ENCODE measurements at regions not wholly inside any gene's neighbourhood (a gene's known extent, or its start where the extent isn't known, plus 50 kb on each side); places are given as distances from the start of the nearest gene placed in this dataset.

DNA sequence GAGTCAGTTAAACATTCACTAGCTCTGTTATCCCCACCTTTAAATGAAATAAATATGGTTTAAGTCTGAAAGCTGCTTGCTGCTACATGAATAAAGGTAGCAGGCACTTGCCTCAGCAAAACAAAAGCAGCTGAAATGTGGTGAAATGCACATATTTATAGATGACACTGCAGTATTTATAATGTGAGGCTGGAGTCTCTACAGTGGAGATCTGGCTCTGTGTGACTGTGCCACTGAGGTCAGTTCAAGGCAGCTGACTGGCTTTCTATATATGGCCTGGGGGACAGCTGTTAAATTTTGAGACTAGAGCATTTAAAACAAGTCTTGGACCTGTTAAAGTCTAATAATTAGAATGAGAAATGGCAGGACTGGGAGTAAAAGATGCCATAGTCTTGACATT is 859.6 kb upstream of the SEMA6A start:
- intact Hi-C loops (cut with micrococcal nuclease; ENCODE audit: unreplicated experiment), result no loop called here
- POLR2A ChIA-PET (ENCODE audit: unreplicated experiment), result no interaction called here
- DNase-seq, result no peak
- CTCF ChIA-PET, result no interaction called here
- Histone ChIP-seq H3F3A (ENCODE audit: insufficient read depth, low read depth) (no peaks in the 10 kb centered on the region), H2AFZ (no peak overlapping the region), H3K9me2 (ENCODE audit: insufficient read depth) (no peaks in the 10 kb centered on the region), H3K4me2 (no peak overlapping the region), H3K27me3 (ENCODE audit: insufficient read depth, low read depth) (no peaks in the 10 kb centered on the region), H4K20me1 (ENCODE audit: insufficient read depth) (no peaks in the 10 kb centered on the region), H3K79me2 (ENCODE audit: low read depth) (no peaks in the 10 kb centered on the region), H3K4me3 (no peak overlapping the region), H3K36me3 (ENCODE audit: low read depth) (no peaks in the 10 kb centered on the region), H3K4me1 (replicated peaks; ENCODE audit: insufficient read depth) (no peaks in the 10 kb centered on the region), H3K27ac (no peak overlapping the region), H3K9me3 (ENCODE audit: insufficient read depth, low read depth) (no peaks in the 10 kb centered on the region)
- BruUV-seq (replicated peaks), result no TSS peak
- TF ChIP-seq, protein P1, sequence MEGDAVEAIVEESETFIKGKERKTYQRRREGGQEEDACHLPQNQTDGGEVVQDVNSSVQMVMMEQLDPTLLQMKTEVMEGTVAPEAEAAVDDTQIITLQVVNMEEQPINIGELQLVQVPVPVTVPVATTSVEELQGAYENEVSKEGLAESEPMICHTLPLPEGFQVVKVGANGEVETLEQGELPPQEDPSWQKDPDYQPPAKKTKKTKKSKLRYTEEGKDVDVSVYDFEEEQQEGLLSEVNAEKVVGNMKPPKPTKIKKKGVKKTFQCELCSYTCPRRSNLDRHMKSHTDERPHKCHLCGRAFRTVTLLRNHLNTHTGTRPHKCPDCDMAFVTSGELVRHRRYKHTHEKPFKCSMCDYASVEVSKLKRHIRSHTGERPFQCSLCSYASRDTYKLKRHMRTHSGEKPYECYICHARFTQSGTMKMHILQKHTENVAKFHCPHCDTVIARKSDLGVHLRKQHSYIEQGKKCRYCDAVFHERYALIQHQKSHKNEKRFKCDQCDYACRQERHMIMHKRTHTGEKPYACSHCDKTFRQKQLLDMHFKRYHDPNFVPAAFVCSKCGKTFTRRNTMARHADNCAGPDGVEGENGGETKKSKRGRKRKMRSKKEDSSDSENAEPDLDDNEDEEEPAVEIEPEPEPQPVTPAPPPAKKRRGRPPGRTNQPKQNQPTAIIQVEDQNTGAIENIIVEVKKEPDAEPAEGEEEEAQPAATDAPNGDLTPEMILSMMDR (conservative IDR thresholded peaks at IDR 0.05), result no peak
- no peak for TF ChIP-seq EZH2 (IDR thresholded peaks at IDR 0.05; ENCODE audit: low read depth)

DNA sequence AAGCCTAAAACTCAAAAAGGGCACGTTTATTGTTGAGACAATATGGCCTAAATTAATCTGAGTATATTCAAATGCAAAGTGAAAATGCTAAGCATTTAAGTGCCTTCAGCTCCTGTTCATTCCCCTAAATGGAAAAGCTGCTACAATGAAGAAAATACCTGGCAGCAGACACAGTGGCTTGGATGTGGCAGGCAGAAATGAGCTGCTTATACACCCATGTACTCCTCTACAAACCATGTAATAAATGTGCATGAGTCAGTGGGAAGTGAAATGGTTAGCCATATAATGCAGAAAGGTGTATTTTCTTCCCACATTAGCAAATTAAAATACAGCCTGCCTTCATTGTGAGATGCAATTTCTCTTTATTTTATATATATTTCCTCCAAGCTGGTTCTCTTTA is 859.2 kb upstream of the SEMA6A start:
- CTCF ChIA-PET, result no interaction called here
- BruUV-seq (replicated peaks), result no TSS peak

DNA sequence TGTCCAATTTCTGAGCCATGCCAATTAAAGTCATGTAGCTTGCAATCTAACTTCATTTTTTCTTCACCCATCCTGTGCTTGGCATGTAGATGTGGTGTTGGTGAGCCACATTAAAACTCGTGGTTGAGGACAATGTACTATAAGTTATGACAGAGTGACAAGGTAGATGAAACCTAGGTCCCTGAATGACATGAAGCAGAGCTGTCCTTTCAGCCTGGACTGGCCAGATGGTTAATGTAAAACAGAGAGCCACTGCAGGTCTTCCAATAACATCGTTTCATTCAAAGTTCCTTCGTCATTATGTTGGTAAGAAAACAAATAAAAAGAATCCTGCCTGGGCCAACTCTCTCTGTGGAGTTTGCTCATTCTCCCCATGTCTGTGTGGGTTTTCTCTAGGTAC is 856.5 kb upstream of the SEMA6A start:
- TF ChIP-seq EZH2 (IDR thresholded peaks at IDR 0.05; ENCODE audit: low read depth), result no peak
- TF ChIP-seq, protein P1 (conservative IDR thresholded peaks at IDR 0.05), result no peak
- Histone ChIP-seq H3F3A (ENCODE audit: insufficient read depth, low read depth) (no peaks in the 10 kb centered on the region), H3K4me3 (no peak overlapping the region), H3K36me3 (ENCODE audit: low read depth) (no peaks in the 10 kb centered on the region), H4K20me1 (ENCODE audit: insufficient read depth) (no peaks in the 10 kb centered on the region), H3K4me1 (replicated peaks; ENCODE audit: insufficient read depth) (no peaks in the 10 kb centered on the region), H3K4me2 (no peak overlapping the region), H3K9me2 (ENCODE audit: insufficient read depth) (no peaks in the 10 kb centered on the region), H3K27me3 (ENCODE audit: insufficient read depth, low read depth) (no peaks in the 10 kb centered on the region), H2AFZ (no peak overlapping the region), H3K27ac (no peak overlapping the region), H3K9me3 (ENCODE audit: insufficient read depth, low read depth) (no peaks in the 10 kb centered on the region), H3K79me2 (ENCODE audit: low read depth) (no peaks in the 10 kb centered on the region)
- intact Hi-C loops (cut with micrococcal nuclease; ENCODE audit: unreplicated experiment), result no loop called here
- CTCF ChIA-PET, result no interaction called here
- DNase-seq, result no peak
- POLR2A ChIA-PET (ENCODE audit: unreplicated experiment), result no interaction called here
- no TSS peak for BruUV-seq (replicated peaks)

More for the DNA sequence above, 859.2 kb upstream of the SEMA6A start:
- no peaks in the 10 kb centered on the region for H3K27me3 ChIP-seq (ENCODE audit: insufficient read depth, low read depth)
- H3K9me3 ChIP-seq (ENCODE audit: insufficient read depth, low read depth), result no peaks in the 10 kb centered on the region
- intact Hi-C loops (cut with micrococcal nuclease; ENCODE audit: unreplicated experiment), result no loop called here
- TF ChIP-seq, protein P1 (conservative IDR thresholded peaks at IDR 0.05), result no peak
- no peak for TF ChIP-seq EZH2 (IDR thresholded peaks at IDR 0.05; ENCODE audit: low read depth)
- H3K4me3 ChIP-seq, result no peak overlapping the region
- no peak overlapping the region for H3K4me2 ChIP-seq
- no peaks in the 10 kb centered on the region for H3K36me3 ChIP-seq (ENCODE audit: low read depth)
- no peaks in the 10 kb centered on the region for H3F3A ChIP-seq (ENCODE audit: insufficient read depth, low read depth)
- H4K20me1 ChIP-seq (ENCODE audit: insufficient read depth), result no peaks in the 10 kb centered on the region
- H2AFZ ChIP-seq, result no peak overlapping the region
- POLR2A ChIA-PET (ENCODE audit: unreplicated experiment), result no interaction called here
- H3K4me1 ChIP-seq (replicated peaks; ENCODE audit: insufficient read depth), result no peaks in the 10 kb centered on the region
- no peaks in the 10 kb centered on the region for H3K79me2 ChIP-seq (ENCODE audit: low read depth)
- DNase-seq, result no peak
- H3K27ac ChIP-seq, result no peak overlapping the region
- no peaks in the 10 kb centered on the region for H3K9me2 ChIP-seq (ENCODE audit: insufficient read depth)
